GM13976 (cell line): ENCODE measurements at regions not wholly inside any gene's neighbourhood (a gene's known extent, or its start where the extent isn't known, plus 50 kb on each side); places are given as distances from the start of the nearest gene placed in this dataset.

Experiments
- DNase-seq: peaks from one replicate; pipeline ENCODE4 v3.0.0; 2012; ENCODE audit warnings: low spot score
- in situ Hi-C: fragments of 300-500 bp; cut with MboI; formaldehyde crosslinking; loops from one replicate; pipeline ENCODE4 v1.12.0; 2022; ENCODE audit warnings: low sequenced_read_pairs, mixed read lengths, inconsistent platforms; ENCODE audit not compliant: unreplicated experiment
- TF ChIP-seq, protein P1 (sequence below): IDR thresholded peaks from 2 replicates; pipeline ENCODE4 v1.5.1; 2012; ENCODE audit warnings: borderline replicate concordance, mild to moderate bottlenecking; ENCODE audit not compliant: insufficient read depth; ENCODE audit errors: extremely low read depth, missing control alignments, control extremely low read depth

DNA sequence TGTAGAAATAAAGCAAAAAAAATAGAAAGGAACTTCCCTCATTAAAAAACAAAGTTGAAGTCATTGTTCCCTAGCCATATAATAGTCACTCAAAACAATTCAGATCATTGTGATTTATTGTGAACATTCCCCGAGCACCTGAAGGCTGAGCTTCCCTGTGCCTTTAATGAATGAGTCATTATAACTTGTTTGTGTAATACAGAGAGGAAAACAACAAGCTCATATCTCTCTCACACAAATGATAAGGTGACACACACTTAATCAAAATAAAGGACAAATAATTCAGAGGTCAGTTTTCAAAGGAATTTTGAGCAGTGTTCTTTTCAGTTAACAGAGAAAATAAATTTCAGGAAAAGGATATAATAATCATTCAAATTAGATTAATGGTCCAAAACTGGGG lies 326.2 kb downstream of the DUSP10 start:
- no peak for DNase-seq
- in situ Hi-C loops: no loop called here
- TF ChIP-seq, protein P1, sequence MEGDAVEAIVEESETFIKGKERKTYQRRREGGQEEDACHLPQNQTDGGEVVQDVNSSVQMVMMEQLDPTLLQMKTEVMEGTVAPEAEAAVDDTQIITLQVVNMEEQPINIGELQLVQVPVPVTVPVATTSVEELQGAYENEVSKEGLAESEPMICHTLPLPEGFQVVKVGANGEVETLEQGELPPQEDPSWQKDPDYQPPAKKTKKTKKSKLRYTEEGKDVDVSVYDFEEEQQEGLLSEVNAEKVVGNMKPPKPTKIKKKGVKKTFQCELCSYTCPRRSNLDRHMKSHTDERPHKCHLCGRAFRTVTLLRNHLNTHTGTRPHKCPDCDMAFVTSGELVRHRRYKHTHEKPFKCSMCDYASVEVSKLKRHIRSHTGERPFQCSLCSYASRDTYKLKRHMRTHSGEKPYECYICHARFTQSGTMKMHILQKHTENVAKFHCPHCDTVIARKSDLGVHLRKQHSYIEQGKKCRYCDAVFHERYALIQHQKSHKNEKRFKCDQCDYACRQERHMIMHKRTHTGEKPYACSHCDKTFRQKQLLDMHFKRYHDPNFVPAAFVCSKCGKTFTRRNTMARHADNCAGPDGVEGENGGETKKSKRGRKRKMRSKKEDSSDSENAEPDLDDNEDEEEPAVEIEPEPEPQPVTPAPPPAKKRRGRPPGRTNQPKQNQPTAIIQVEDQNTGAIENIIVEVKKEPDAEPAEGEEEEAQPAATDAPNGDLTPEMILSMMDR: no peak

GRCh38 chr1:221416142-221416541 lies 325.7 kb downstream of the DUSP10 start:
- in situ Hi-C loops: no loop called here
- TF ChIP-seq, protein P1: no peak
- DNase-seq: no peak

GRCh38 chr1:221416723-221417122 lies 325.2 kb downstream of the DUSP10 start:
- TF ChIP-seq, protein P1: no peak
- DNase-seq: no peak
- in situ Hi-C loops: no loop called here

- DNase-seq: no peak
Measured at GRCh38 chr1:221418346-221418745, 323.5 kb downstream of the DUSP10 start.

DNA sequence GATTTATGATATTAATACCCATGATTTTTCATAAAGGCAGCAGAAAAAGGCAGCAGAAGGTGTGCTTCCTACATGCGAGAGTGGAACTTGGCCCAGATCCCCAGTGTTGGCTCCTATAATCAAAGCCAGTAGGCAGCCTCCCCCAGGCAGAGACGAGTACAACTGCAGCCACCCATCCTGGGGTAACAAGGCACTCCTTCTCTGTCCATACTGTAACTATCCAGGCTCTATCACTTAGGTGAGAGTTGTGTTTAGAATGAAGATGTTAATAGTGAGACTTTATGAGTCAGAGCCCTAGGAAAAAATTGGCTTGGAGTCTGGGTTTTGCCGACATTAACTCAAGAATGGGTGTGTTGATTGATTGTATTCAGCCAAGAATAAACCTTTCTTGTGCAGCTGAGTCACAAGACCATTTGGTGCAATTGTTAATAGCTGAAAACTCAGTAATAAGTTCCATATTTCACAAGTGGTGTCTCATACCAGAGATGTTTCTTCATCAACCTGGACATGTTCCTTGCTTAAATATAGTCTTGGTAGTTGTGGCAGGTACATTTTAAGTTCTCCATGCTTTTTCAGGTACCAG lies 322.3 kb downstream of the DUSP10 start:
- DNase-seq: no peak
- TF ChIP-seq, protein P1: no peak
- in situ Hi-C loops: no loop called here

More at GRCh38 chr1:221418346-221418745, 323.5 kb downstream of the DUSP10 start:
- TF ChIP-seq, protein P1: no peak
- in situ Hi-C loops: no loop called here

DNA sequence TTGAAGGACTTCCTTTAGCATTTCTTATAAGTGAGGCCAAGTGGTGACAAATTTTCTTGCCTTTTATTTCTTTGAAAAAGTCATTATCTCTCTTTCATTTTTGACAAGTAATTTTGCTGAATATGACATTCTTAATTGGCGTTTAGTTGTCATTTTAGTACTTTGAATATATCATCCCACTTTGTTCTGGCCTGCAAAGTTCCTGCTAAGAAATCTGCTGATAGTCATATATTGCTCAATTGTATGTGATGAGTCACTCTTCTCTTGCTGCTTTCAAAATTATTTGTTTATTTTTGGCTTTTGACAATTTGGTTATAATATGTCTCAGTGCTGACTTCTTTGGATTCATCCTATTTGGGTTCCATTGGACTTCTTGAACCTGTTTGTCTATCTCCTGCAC lies 312.6 kb downstream of the DUSP10 start:
- in situ Hi-C loops: no loop called here
- no peak for DNase-seq
- TF ChIP-seq, protein P1: no peak

DNA sequence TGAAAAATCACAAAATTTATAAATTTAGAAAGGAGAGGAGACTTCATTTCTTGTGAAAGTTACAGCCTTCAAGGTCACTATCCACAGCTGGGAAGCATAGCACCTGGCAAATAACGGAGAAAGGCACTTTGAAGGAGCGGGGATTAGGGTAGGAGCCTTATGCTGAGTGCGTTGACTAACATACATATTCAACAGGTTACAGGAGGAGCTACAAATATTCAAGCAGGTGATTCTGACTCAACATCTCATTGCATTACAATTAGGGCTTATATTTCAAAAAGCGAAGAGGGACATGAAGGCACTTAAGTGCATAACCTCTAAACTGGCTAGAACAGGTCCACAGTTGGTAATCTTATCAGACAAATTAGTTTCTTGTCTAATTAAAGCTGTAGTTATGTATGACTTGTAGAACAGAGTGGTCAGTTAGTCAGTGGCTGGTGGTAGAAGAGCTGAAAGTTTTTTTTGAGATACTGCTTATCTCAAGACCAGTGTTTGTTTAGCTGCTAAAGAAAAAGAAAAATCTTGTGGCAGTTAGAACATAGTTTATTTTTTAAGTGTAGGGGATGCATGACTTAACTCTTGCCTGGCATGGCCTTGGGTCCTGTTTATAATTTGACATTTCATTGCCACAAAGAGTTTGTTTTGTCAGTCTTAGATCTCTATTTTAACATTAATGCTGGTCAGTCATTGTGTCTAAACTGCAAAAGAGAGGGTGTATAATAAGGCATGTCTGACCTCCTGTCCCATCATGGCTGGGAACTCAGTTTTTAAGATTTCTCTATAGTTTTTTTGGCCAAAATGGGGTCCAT lies 311.5 kb downstream of the DUSP10 start:
- no peak for DNase-seq
- in situ Hi-C loops: no loop called here
- TF ChIP-seq, protein P1: no peak
